Neutrophil (primary cell): ENCODE measurements at regions not wholly inside any gene's neighbourhood (a gene's known extent, or its start where the extent isn't known, plus 50 kb on each side); places are given as distances from the start of the nearest gene placed in this dataset.

ENCODE experiments used
- H3K27ac ChIP-seq: fragments of 200-600 bp; sonication (generic); 2 replicates; pipeline ENCODE4 v1.5.1; 2016; ENCODE audit warnings: mild to moderate bottlenecking, moderate library complexity
- H3K27me3 ChIP-seq: fragments of 200-600 bp; sonication (generic); 2 replicates; pipeline ENCODE4 v1.6.0; 2016; ENCODE audit warnings: mild to moderate bottlenecking
- H3K36me3 ChIP-seq: fragments of 200-600 bp; sonication (generic); 2 replicates; pipeline ENCODE4 v1.5.1; 2017
- H3K4me1 ChIP-seq, 2 experiments: fragments of 200-600 bp in 1 of 2; sonication (generic) in 1 of 2; 1 replicate in 1 of 2; 2 replicates in 1 of 2; pipeline versions ENCODE4 v1.5.1 to v1.6.1; 2013 to 2016; ENCODE audit warnings: low read depth in 1 of 2, low read length in 1 of 2, mild to moderate bottlenecking in 1 of 2, moderate library complexity in 1 of 2; ENCODE audit not compliant: control insufficient read depth in 1 of 2, insufficient read depth in 1 of 2
- H3K4me3 ChIP-seq, 2 experiments: fragments of 200-600 bp in 1 of 2; sonication (generic) in 1 of 2; 1 replicate in 1 of 2; 2 replicates in 1 of 2; pipeline ENCODE4 v1.5.1; 2013 to 2016; ENCODE audit warnings: low read depth in 1 of 2, low read length in 1 of 2, mild to moderate bottlenecking in 1 of 2, moderate library complexity in 1 of 2
- H3K9me3 ChIP-seq: fragments of 200-600 bp; sonication (generic); 2 replicates; pipeline ENCODE4 v1.5.1; 2016
- CTCF ChIP-seq: fragments of 200-600 bp; sonication (generic); IDR thresholded peaks from 2 replicates; pipeline ENCODE4 v1.5.1; 2016; ENCODE audit warnings: antibody characterized with exemption

- no peak overlapping the region for H3K4me3 ChIP-seq
- no peak for TF ChIP-seq CTCF
These were observed 602.0 kb downstream of the TBL1XR1 start for GRCh38 chr3:176595307-176595706.

GRCh38 chr3:176590722-176591121, 606.6 kb downstream of the TBL1XR1 start:
- Histone ChIP-seq H3K4me1 (no peaks in the 10 kb centered on the region), H3K9me3 (no peaks in the 10 kb centered on the region), H3K4me3 (no peak overlapping the region), H3K36me3 (no peaks in the 10 kb centered on the region), H3K27ac (no peak overlapping the region), H3K27me3 (no peaks in the 10 kb centered on the region)
- no peak for TF ChIP-seq CTCF

More at GRCh38 chr3:176595307-176595706, 602.0 kb downstream of the TBL1XR1 start:
- H3K9me3 ChIP-seq, result no peaks in the 10 kb centered on the region
- no peaks in the 10 kb centered on the region for H3K36me3 ChIP-seq
- no peaks in the 10 kb centered on the region for H3K4me1 ChIP-seq
- no peaks in the 10 kb centered on the region for H3K27me3 ChIP-seq
- H3K27ac ChIP-seq, result no peak overlapping the region

GRCh38 chr3:176587089-176587488, 610.2 kb downstream of the TBL1XR1 start:
- Histone ChIP-seq H3K36me3 (no peaks in the 10 kb centered on the region), H3K4me1 (no peaks in the 10 kb centered on the region), H3K27ac (no peak overlapping the region), H3K9me3 (no peaks in the 10 kb centered on the region), H3K4me3 (no peak overlapping the region), H3K27me3 (no peaks in the 10 kb centered on the region)
- TF ChIP-seq CTCF, result no peak

GRCh38 chr3:176584413-176585176, 612.7 kb downstream of the TBL1XR1 start:
- no peaks in the 10 kb centered on the region for H3K36me3 ChIP-seq
- no peak for TF ChIP-seq CTCF
- H3K4me3 ChIP-seq, result no peak overlapping the region
- no peaks in the 10 kb centered on the region for H3K4me1 ChIP-seq
- H3K9me3 ChIP-seq, result no peaks in the 10 kb centered on the region
- no peak overlapping the region for H3K27ac ChIP-seq
- no peaks in the 10 kb centered on the region for H3K27me3 ChIP-seq

- H3K27ac ChIP-seq, result no peak overlapping the region
- H3K9me3 ChIP-seq, result no peaks in the 10 kb centered on the region
- H3K36me3 ChIP-seq, result no peaks in the 10 kb centered on the region
- H3K4me1 ChIP-seq, result no peaks in the 10 kb centered on the region
- no peak overlapping the region for H3K4me3 ChIP-seq
- no peak for TF ChIP-seq CTCF
- no peaks in the 10 kb centered on the region for H3K27me3 ChIP-seq
These were observed 613.3 kb downstream of the TBL1XR1 start for GRCh38 chr3:176583956-176584355.
